OCI-LY3 (cell line): ENCODE measurements at regions not wholly inside any gene's neighbourhood (a gene's known extent, or its start where the extent isn't known, plus 50 kb on each side); places are given as distances from the start of the nearest gene placed in this dataset.
A peak's percentile ranks its signal among the peaks of the same experiment; 100 is the strongest.

Experiments
- H2AFZ ChIP-seq: fragments of 200-600, 300-600 bp; shearing (Covaris generic); 2 replicates; pipeline ENCODE4 v1.6.0; 2014; ENCODE audit warnings: antibody characterized with exemption, low read depth, low read length
- H3K27ac ChIP-seq: fragments of 200-600, 300-600 bp; sonication (generic); 2 replicates; pipeline ENCODE4 v1.5.1; 2014; ENCODE audit warnings: mild to moderate bottlenecking, low read length, moderate library complexity, mixed read lengths
- H3K27me3 ChIP-seq: fragments of 200-600, 300-600 bp; sonication (generic); 2 replicates; pipeline ENCODE4 v1.6.1; 2014; ENCODE audit warnings: low read depth, low read length, mixed read lengths
- H3K36me3 ChIP-seq: fragments of 200-600, 300-600 bp; sonication (generic); replicated peaks from 2 replicates; pipeline ENCODE3; 2014; ENCODE audit warnings: low read depth, low read length, mixed read lengths
- H3K4me1 ChIP-seq: fragments of 300-600, 200-600 bp; sonication (generic); 2 replicates; pipeline ENCODE4 v1.6.1; 2014; ENCODE audit warnings: low read length, mixed read lengths
- H3K4me2 ChIP-seq: fragments of 200-600, 300-600 bp; sonication (generic); 2 replicates; pipeline ENCODE4 v1.6.1; 2014; ENCODE audit warnings: low read length, mixed read lengths
- H3K4me3 ChIP-seq: fragments of 300-600, 200-600 bp; sonication (generic); 2 replicates; pipeline ENCODE4 v1.5.1; 2014; ENCODE audit warnings: antibody characterized with exemption, mild to moderate bottlenecking, low read length, moderate library complexity
- H3K79me2 ChIP-seq: fragments of 300-600, 200-600 bp; shearing (Covaris generic); 2 replicates; pipeline ENCODE4 v1.6.1; 2014; ENCODE audit warnings: mild to moderate bottlenecking, low read length, mixed read lengths
- H3K9ac ChIP-seq: fragments of 300-600, 200-600 bp; shearing (Covaris generic); 2 replicates; pipeline ENCODE4 v1.6.0; 2014; ENCODE audit warnings: mild to moderate bottlenecking, low read length, moderate library complexity
- H3K9me3 ChIP-seq: fragments of 200-600, 300-600 bp; shearing (Covaris generic); 2 replicates; pipeline ENCODE4 v1.6.1; 2014; ENCODE audit warnings: low read length, mixed read lengths; ENCODE audit not compliant: insufficient read depth
- H4K20me1 ChIP-seq: fragments of 200-600, 300-600 bp; sonication (generic); 2 replicates; pipeline ENCODE4 v1.6.1; 2016; ENCODE audit warnings: low read length, mixed read lengths; ENCODE audit not compliant: insufficient read depth
- CTCF ChIP-seq: fragments of 200-600, 300-600 bp; sonication (generic); IDR thresholded peaks from 2 replicates; pipeline ENCODE4 v1.5.1; 2014; ENCODE audit warnings: antibody characterized with exemption, low read length, low read depth
- EZH2phosphoT487 ChIP-seq: fragments of 200-600 bp; shearing (Covaris generic); IDR thresholded peaks from 2 replicates; pipeline ENCODE4 v1.6.1; 2018; ENCODE audit warnings: antibody characterized with exemption, mixed run types, low read depth

GRCh38 chr18:40860189-40860588, 1094.8 kb upstream of the PIK3C3 start:
- Histone ChIP-seq H3K36me3 (no peaks in the 10 kb centered on the region), H3K9me3 (no peaks in the 10 kb centered on the region), H3K9ac (no peak overlapping the region), H3K79me2 (no peaks in the 10 kb centered on the region), H3K4me2 (no peak overlapping the region), H4K20me1 (no peaks in the 10 kb centered on the region), H3K4me1 (no peaks in the 10 kb centered on the region), H3K4me3 (no peak overlapping the region), H3K27ac (no peak overlapping the region), H2AFZ (no peak overlapping the region), H3K27me3 (no peaks in the 10 kb centered on the region)
- no peak for TF ChIP-seq CTCF
- TF ChIP-seq EZH2phosphoT487: no peak

- H3K9ac ChIP-seq: no peak overlapping the region
- H3K27me3 ChIP-seq: no peaks in the 10 kb centered on the region
- no peaks in the 10 kb centered on the region for H4K20me1 ChIP-seq
- peaks cover 25% of the 10 kb centered on the region for H3K4me1 ChIP-seq
- H3K27ac ChIP-seq: no peak overlapping the region
- no peak overlapping the region for H3K4me3 ChIP-seq
- H3K36me3 ChIP-seq: no peaks in the 10 kb centered on the region
- no peak overlapping the region for H2AFZ ChIP-seq
- H3K79me2 ChIP-seq: no peaks in the 10 kb centered on the region
- H3K4me2 ChIP-seq: no peak overlapping the region
- no peak for TF ChIP-seq EZH2phosphoT487
- TF ChIP-seq CTCF: no peak
- H3K9me3 ChIP-seq: no peaks in the 10 kb centered on the region
Observed at GRCh38 chr18:40855661-40856060, 1099.4 kb upstream of the PIK3C3 start.

GRCh38 chr18:40852406-40852805, 1102.6 kb upstream of the PIK3C3 start:
- no peaks in the 10 kb centered on the region for H4K20me1 ChIP-seq
- H3K4me1 ChIP-seq: peaks cover 27% of the 10 kb centered on the region
- no peaks in the 10 kb centered on the region for H3K9me3 ChIP-seq
- H3K36me3 ChIP-seq: no peaks in the 10 kb centered on the region
- H2AFZ ChIP-seq: no peak overlapping the region
- no peak overlapping the region for H3K9ac ChIP-seq
- TF ChIP-seq EZH2phosphoT487 (no peak), CTCF (no peak)
- no peaks in the 10 kb centered on the region for H3K79me2 ChIP-seq
- no peak overlapping the region for H3K4me3 ChIP-seq
- peak overlapping the region; percentile 59 for H3K4me2 ChIP-seq
- no peak overlapping the region for H3K27ac ChIP-seq
- H3K27me3 ChIP-seq: no peaks in the 10 kb centered on the region

GRCh38 chr18:40851014-40851429, 1104.0 kb upstream of the PIK3C3 start:
- H3K4me2 ChIP-seq: peak overlapping the region; percentile 59
- no peaks in the 10 kb centered on the region for H3K79me2 ChIP-seq
- no peak for TF ChIP-seq CTCF
- peak; percentile 65; the same call in 1 of the 2 replicates for TF ChIP-seq EZH2phosphoT487
- H3K36me3 ChIP-seq: no peaks in the 10 kb centered on the region
- H3K9ac ChIP-seq: no peak overlapping the region
- peak overlapping the region; percentile 6 for H3K4me3 ChIP-seq
- H3K27ac ChIP-seq: no peak overlapping the region
- H3K4me1 ChIP-seq: peaks cover 27% of the 10 kb centered on the region
- no peaks in the 10 kb centered on the region for H3K27me3 ChIP-seq
- no peaks in the 10 kb centered on the region for H4K20me1 ChIP-seq
- H2AFZ ChIP-seq: no peak overlapping the region
- H3K9me3 ChIP-seq: no peaks in the 10 kb centered on the region
